Activated B cell treated with CpG ODN at 0.5 μM for 24 hours (primary cell): ENCODE measurements at regions not wholly inside any gene's neighbourhood (a gene's known extent, or its start where the extent isn't known, plus 50 kb on each side); places are given as distances from the start of the nearest gene placed in this dataset.

Source experiments
- ATAC-seq: fragments of 200-7000 bp; cut with Tn5 transposase; one replicate; pipeline ENCODE4 v1.10.0; 2021; ENCODE audit warnings: low read depth, mild to moderate bottlenecking, moderate library complexity
- CTCF ChIA-PET: fragments of 350-600 bp; sonication (Branson Sonifier 250); formaldehyde crosslinking; loops from one replicate; lab custom pipeline; 2021; ENCODE audit warnings: antibody characterized with exemption; lab: Charles Lee
- POLR2A ChIA-PET: fragments of 350-600 bp; sonication (Branson Sonifier 250); formaldehyde crosslinking; loops from one replicate; lab custom pipeline; 2021; ENCODE audit warnings: antibody characterized with exemption; lab: Charles Lee
- DNase-seq: peaks from one replicate; pipeline ENCODE4 v3.0.0; 2022
- H3K27ac Mint-ChIP-seq: one replicate; pipeline ENCODE4 v1.8.0; 2020; ENCODE audit warnings: mixed read lengths
- H3K27me3 Mint-ChIP-seq: one replicate; pipeline ENCODE4 v1.8.0; 2021; ENCODE audit warnings: mixed read lengths
- H3K36me3 Mint-ChIP-seq: one replicate; pipeline ENCODE4 v1.8.0; 2021; ENCODE audit warnings: low read depth, mixed read lengths
- H3K4me1 Mint-ChIP-seq: one replicate; pipeline ENCODE4 v1.8.0; 2021; ENCODE audit warnings: mixed read lengths
- H3K4me3 Mint-ChIP-seq: one replicate; pipeline ENCODE4 v1.8.0; 2020; ENCODE audit warnings: mild to moderate bottlenecking, mixed read lengths
- H3K9me3 Mint-ChIP-seq: one replicate; pipeline ENCODE4 v1.8.0; 2020; ENCODE audit warnings: mixed read lengths
- intact Hi-C: fragments of 100-400 bp; cut with micrococcal nuclease; formaldehyde crosslinking; loops from one replicate; pipeline ENCODE4 v1.15.1; 2024
- TF ChIP-seq, protein P1 (sequence below): fragments of 200-600 bp; IDR thresholded peaks from one replicate; pipeline ENCODE4 v1.8.0; 2022; ENCODE audit warnings: antibody characterized with exemption, mild to moderate bottlenecking

DNA sequence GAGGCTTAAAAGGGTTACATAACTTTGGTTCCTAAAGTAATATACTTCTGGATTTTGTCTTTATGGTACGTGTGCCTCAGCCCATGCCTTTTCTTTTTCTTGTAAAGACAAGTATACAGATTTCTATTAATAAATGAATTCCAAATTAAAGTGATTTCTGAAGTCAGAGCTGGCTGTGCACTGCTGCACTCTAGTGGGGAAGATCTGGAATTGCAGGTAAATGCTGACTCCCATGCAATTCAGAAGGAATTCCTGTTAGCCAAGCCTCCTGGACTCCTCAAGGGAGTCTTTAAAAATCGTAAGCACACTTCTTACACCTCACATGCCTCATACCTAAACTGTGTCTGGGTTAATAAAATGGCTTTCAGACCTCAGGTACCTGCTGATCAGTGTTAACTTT lies 118.4 kb upstream of the SLC7A1 start:
- intact Hi-C loops, result no loop called here
- H3K4me3 Mint-ChIP-seq, result no peak overlapping the region
- peaks cover 14% of the 10 kb centered on the region for H3K27me3 Mint-ChIP-seq
- H3K27ac Mint-ChIP-seq, result no peak overlapping the region
- no peaks in the 10 kb centered on the region for H3K9me3 Mint-ChIP-seq
- TF ChIP-seq, protein P1, sequence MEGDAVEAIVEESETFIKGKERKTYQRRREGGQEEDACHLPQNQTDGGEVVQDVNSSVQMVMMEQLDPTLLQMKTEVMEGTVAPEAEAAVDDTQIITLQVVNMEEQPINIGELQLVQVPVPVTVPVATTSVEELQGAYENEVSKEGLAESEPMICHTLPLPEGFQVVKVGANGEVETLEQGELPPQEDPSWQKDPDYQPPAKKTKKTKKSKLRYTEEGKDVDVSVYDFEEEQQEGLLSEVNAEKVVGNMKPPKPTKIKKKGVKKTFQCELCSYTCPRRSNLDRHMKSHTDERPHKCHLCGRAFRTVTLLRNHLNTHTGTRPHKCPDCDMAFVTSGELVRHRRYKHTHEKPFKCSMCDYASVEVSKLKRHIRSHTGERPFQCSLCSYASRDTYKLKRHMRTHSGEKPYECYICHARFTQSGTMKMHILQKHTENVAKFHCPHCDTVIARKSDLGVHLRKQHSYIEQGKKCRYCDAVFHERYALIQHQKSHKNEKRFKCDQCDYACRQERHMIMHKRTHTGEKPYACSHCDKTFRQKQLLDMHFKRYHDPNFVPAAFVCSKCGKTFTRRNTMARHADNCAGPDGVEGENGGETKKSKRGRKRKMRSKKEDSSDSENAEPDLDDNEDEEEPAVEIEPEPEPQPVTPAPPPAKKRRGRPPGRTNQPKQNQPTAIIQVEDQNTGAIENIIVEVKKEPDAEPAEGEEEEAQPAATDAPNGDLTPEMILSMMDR, result no peak
- ChIA-PET CTCF (interaction anchor here (1.0 to 1.2 kb wide), 2 partner anchors 10 to 206 kb away, joined by 3 to 4 read pairs; no protein-coding TSS in a partner anchor), POLR2A (no interaction called here)
- ATAC-seq (no peak), DNase-seq (no peak)
- H3K4me1 Mint-ChIP-seq, result no peaks in the 10 kb centered on the region
- H3K36me3 Mint-ChIP-seq, result no peaks in the 10 kb centered on the region

DNA sequence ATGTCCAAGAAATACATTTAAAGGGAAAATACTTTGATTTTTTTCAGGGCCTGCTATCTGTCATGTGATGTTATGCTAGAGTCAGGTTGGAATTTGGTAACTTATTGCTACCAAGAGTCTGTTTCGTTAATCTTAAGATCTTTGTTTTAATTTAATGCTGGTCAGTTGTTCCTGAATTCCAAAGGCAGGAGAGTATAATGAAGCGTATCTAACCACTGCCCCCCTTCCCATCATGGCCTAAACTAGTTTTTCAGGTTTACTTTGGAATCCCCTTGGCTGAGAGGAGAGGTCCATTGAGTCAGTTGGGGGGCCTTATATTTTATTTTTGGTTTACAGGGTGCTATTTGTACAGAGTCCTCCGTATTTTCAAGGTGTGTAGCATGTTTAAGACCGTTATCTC lies 116.3 kb upstream of the SLC7A1 start:
- Mint-ChIP-seq H3K36me3 (no peaks in the 10 kb centered on the region), H3K4me1 (no peaks in the 10 kb centered on the region), H3K27ac (no peak overlapping the region), H3K4me3 (no peak overlapping the region), H3K9me3 (no peaks in the 10 kb centered on the region), H3K27me3 (peaks cover 12% of the 10 kb centered on the region)
- ChIA-PET CTCF (interaction anchor here (1.0 to 1.3 kb wide), 2 partner anchors 203 to 204 kb away, joined by 4 read pairs; no protein-coding TSS in a partner anchor), POLR2A (no interaction called here)
- intact Hi-C loops, result no loop called here
- TF ChIP-seq, protein P1, result no peak
- ATAC-seq (no peak), DNase-seq (no peak)

DNA sequence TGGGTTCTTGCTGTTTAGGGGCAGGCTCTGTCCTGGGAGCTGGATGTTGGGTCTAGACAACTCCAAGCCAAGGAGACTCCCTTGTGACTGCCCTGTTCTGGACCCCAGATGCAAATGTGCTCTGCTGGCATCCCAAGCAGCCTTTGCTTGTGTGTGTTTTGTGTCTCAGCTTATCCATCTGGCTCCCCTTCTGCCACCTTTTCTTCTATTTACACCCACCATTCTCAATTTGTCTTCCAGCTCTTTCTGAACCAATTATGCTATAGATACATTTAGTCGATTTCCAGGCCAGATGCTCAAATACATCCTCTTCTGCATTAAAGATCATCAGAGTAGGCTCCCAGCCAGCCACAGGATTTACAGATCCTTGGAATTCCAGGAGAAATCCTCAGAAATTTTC lies 115.0 kb upstream of the SLC7A1 start:
- ChIA-PET CTCF (interaction anchor here (1.3 kb wide), 1 partner anchor 201 kb away, joined by 4 read pairs; no protein-coding TSS in a partner anchor), POLR2A (no interaction called here)
- Mint-ChIP-seq H3K4me3 (no peak overlapping the region), H3K9me3 (no peaks in the 10 kb centered on the region), H3K4me1 (no peaks in the 10 kb centered on the region), H3K27me3 (peaks cover 10% of the 10 kb centered on the region), H3K27ac (no peak overlapping the region), H3K36me3 (no peaks in the 10 kb centered on the region)
- ATAC-seq (no peak), DNase-seq (no peak)
- TF ChIP-seq, protein P1, result no peak
- intact Hi-C loops, result no loop called here

DNA sequence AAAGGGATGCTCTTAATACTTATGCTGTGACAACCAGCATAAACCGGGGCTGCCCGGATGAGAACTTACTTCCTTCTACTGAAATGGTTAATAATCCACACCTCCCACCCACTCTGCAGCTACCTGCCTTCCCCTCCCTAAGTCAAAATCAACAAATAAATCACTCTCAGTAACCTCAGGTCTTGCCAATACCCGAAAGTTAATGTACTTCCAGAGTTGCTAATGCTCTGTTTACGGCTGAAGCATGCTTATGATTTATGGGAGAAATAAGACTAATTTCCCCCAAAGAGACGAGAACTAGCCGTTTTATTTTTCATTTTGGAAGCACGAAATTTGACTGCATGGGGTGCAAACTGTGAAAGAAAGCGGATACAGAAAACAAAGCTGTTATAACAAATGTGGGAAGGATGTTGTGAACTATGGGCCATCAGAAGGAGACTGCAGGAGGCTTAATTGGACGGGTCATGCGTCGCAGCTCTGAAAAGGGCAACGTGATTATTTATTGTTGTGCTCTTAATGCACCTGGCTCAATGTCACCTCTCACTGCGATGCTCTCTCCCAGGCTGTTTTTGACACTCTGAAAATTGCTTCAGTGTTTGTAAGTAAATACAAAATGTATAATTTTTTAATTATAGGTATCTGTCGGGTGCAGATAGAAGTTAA lies 114.0 kb upstream of the SLC7A1 start:
- Mint-ChIP-seq H3K9me3 (no peaks in the 10 kb centered on the region), H3K36me3 (no peaks in the 10 kb centered on the region), H3K4me1 (no peaks in the 10 kb centered on the region), H3K27ac (no peak overlapping the region), H3K4me3 (no peak overlapping the region), H3K27me3 (peaks cover 10% of the 10 kb centered on the region)
- ChIA-PET CTCF (interaction anchor here (4.2 kb wide), 1 partner anchor 201 kb away, joined by 20 read pairs; no protein-coding TSS in a partner anchor), POLR2A (no interaction called here)
- DNase-seq (no peak), ATAC-seq (no peak)
- intact Hi-C loops, result loop anchor here (10.0 kb wide), 1 partner anchor 165 kb away; no protein-coding TSS in a partner anchor
- TF ChIP-seq, protein P1, result no peak

DNA sequence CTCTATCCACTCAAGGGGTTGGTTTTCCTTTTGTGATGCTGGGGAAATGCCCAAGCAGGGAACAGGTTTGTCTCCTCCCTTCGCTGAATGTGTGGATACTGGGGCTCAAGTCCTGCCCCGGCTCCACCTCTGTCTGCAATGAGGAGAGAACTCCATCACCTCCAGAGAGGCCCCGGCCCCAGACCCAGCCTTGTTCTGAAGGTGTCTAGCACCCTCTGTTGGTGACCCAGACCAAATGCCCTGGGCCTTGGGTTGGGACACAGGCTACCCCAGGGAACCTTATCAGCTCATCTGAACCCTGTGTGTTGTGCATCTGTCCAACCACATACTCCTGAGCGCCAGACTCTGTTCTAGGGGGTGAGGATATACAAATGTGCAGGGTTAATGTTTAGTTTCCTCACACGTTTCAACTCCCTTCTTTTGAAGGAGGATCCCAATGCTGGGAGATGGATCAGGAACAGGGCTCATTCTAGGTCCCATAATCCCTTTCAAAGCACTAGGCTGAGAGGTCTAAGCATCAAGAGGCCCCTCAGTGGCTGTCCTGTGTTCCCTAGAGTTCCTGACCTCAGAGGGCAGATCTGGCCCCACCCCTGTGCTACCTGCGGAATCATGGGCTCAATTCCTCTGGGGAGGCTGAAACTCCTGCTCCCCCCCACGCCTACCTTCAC lies 112.5 kb upstream of the SLC7A1 start:
- ATAC-seq (peak; percentile 40), DNase-seq (no peak)
- intact Hi-C loops, result loop anchor here (1.0 to 10.0 kb wide), 3 partner anchors 163 to 253 kb away; no protein-coding TSS in a partner anchor
- Mint-ChIP-seq H3K36me3 (no peaks in the 10 kb centered on the region), H3K27me3 (peaks cover 21% of the 10 kb centered on the region), H3K9me3 (no peaks in the 10 kb centered on the region), H3K4me1 (no peaks in the 10 kb centered on the region), H3K4me3 (no peak overlapping the region), H3K27ac (no peak overlapping the region)
- CTCF ChIA-PET, result interaction anchor here (4.2 kb wide), 1 partner anchor 200 kb away, joined by 20 read pairs; no protein-coding TSS in a partner anchor
- TF ChIP-seq, protein P1, result no peak
- POLR2A ChIA-PET, result no interaction called here
